Epithelial cell of prostate (primary cell): ENCODE measurements at regions not wholly inside any gene's neighbourhood (a gene's known extent, or its start where the extent isn't known, plus 50 kb on each side); places are given as distances from the start of the nearest gene placed in this dataset.

Source experiments
- DNase-seq: peaks from one replicate; pipeline ENCODE4 v3.0.0-alpha.2; 2011; ENCODE audit warnings: low read depth, low spot score
- H3K27ac ChIP-seq: fragments of 450-650 bp; 2 replicates; pipeline ENCODE4 v1.5.1; 2017; ENCODE audit warnings: mild to moderate bottlenecking

- H3K27ac ChIP-seq: no peak overlapping the region
- DNase-seq: no peak
Measured at GRCh38 chr2:145846982-145847381, 1327.1 kb upstream of the ZEB2 start.

- DNase-seq: no peak
- H3K27ac ChIP-seq: no peak overlapping the region
Measured at GRCh38 chr2:145845923-145846322, 1326.0 kb upstream of the ZEB2 start.

- no peak overlapping the region for H3K27ac ChIP-seq
- no peak for DNase-seq
Measured at GRCh38 chr2:145845207-145845894, 1325.4 kb upstream of the ZEB2 start.

GRCh38 chr2:145841973-145842372 is 1322.1 kb upstream of the ZEB2 start:
- DNase-seq: no peak
- H3K27ac ChIP-seq: no peak overlapping the region

GRCh38 chr2:145836986-145837385 is 1317.1 kb upstream of the ZEB2 start:
- no peak for DNase-seq
- H3K27ac ChIP-seq: no peak overlapping the region

GRCh38 chr2:145835665-145836064 is 1315.7 kb upstream of the ZEB2 start:
- no peak overlapping the region for H3K27ac ChIP-seq
- no peak for DNase-seq

GRCh38 chr2:145832681-145833080 is 1312.8 kb upstream of the ZEB2 start:
- DNase-seq: no peak
- no peak overlapping the region for H3K27ac ChIP-seq

GRCh38 chr2:145829931-145830330 is 1310.0 kb upstream of the ZEB2 start:
- no peak overlapping the region for H3K27ac ChIP-seq
- DNase-seq: no peak

GRCh38 chr2:145827235-145827634 is 1307.3 kb upstream of the ZEB2 start:
- no peak for DNase-seq
- no peak overlapping the region for H3K27ac ChIP-seq

GRCh38 chr2:145824384-145824783 is 1304.5 kb upstream of the ZEB2 start:
- H3K27ac ChIP-seq: no peak overlapping the region
- DNase-seq: no peak

- no peak overlapping the region for H3K27ac ChIP-seq
- no peak for DNase-seq
Measured at GRCh38 chr2:145822892-145823534, 1303.1 kb upstream of the ZEB2 start.

- no peak for DNase-seq
Measured at GRCh38 chr2:145820651-145821050, 1300.7 kb upstream of the ZEB2 start.

GRCh38 chr2:145818890-145819504 is 1299.1 kb upstream of the ZEB2 start:
- H3K27ac ChIP-seq: no peak overlapping the region
- no peak for DNase-seq

More at GRCh38 chr2:145820651-145821050, 1300.7 kb upstream of the ZEB2 start:
- H3K27ac ChIP-seq: no peak overlapping the region

GRCh38 chr2:145815933-145816332 is 1296.0 kb upstream of the ZEB2 start:
- DNase-seq: no peak
- no peak overlapping the region for H3K27ac ChIP-seq

- DNase-seq: no peak
Measured at GRCh38 chr2:145813481-145813880, 1293.6 kb upstream of the ZEB2 start.

GRCh38 chr2:145812165-145812554 is 1292.2 kb upstream of the ZEB2 start:
- no peak for DNase-seq

More at GRCh38 chr2:145813481-145813880, 1293.6 kb upstream of the ZEB2 start:
- no peak overlapping the region for H3K27ac ChIP-seq

GRCh38 chr2:145811276-145812164 is 1291.6 kb upstream of the ZEB2 start:
- H3K27ac ChIP-seq: no peak overlapping the region
- DNase-seq: no peak

More at GRCh38 chr2:145812165-145812554, 1292.2 kb upstream of the ZEB2 start:
- no peak overlapping the region for H3K27ac ChIP-seq

GRCh38 chr2:145807968-145808367 is 1288.0 kb upstream of the ZEB2 start:
- DNase-seq: no peak

GRCh38 chr2:145807554-145807953 is 1287.6 kb upstream of the ZEB2 start:
- DNase-seq: no peak

More at GRCh38 chr2:145807968-145808367, 1288.0 kb upstream of the ZEB2 start:
- no peak overlapping the region for H3K27ac ChIP-seq

GRCh38 chr2:145806546-145806945 is 1286.6 kb upstream of the ZEB2 start:
- DNase-seq: no peak
- no peak overlapping the region for H3K27ac ChIP-seq

More at GRCh38 chr2:145807554-145807953, 1287.6 kb upstream of the ZEB2 start:
- H3K27ac ChIP-seq: no peak overlapping the region
